ENCODE measurements at regions not wholly inside any gene's neighbourhood (a gene's known extent, or its start where the extent isn't known, plus 50 kb on each side); places are given as distances from the start of the nearest gene placed in this dataset.
A peak's percentile ranks its signal among the peaks of the same experiment; 100 is the strongest.

GRCh38 chr16:24414534-24414933 lies 124.8 kb upstream of the RBBP6 start:
- DNase-seq: no peak

GRCh38 chr16:24418733-24419132 lies 120.6 kb upstream of the RBBP6 start:
- no peak for DNase-seq

GRCh38 chr16:24423312-24423711 lies 116.1 kb upstream of the RBBP6 start:
- no peak for DNase-seq

DNA sequence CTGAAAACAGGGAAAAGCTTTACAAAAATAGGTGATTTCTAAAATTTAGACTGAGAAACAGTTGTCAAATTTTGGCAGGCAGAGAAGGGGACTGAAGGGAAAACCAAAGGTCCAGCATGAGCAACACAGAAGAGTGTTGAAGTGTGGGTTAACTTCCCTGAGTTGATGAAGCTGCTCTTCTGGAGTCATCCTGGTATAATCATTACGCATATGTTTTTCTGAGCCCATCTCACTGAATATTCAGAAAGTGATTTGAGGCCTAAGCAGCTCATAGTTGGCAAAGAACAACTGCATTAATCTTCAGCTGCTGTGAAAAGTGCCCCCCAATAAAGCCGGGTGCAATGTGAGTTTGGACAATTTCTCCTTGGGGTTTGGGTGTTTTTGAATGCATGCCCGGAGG lies 115.0 kb upstream of the RBBP6 start:
- no peak for DNase-seq

- no peak for DNase-seq
Observed at GRCh38 chr16:24427840-24428239, 111.5 kb upstream of the RBBP6 start.

DNA sequence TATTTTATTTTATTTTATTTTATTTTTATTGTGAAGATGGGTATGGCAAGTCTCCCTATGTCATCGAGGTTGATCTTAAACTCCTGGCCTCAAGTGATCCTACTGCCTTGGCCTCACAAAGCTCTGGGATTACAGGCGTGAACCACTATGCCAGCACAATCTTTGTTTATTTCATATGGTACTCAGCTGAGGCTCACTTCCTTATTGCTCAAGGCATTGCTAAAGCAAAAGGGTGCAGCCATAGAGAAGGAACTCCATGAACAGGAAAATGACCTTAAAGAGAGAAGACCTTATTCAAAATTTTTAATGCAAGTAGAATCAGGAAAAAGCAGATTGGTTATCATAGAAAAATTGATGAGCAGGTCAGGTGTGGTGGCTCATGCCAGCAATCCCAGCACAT lies 110.6 kb upstream of the RBBP6 start:
- DNase-seq: no peak

DNA sequence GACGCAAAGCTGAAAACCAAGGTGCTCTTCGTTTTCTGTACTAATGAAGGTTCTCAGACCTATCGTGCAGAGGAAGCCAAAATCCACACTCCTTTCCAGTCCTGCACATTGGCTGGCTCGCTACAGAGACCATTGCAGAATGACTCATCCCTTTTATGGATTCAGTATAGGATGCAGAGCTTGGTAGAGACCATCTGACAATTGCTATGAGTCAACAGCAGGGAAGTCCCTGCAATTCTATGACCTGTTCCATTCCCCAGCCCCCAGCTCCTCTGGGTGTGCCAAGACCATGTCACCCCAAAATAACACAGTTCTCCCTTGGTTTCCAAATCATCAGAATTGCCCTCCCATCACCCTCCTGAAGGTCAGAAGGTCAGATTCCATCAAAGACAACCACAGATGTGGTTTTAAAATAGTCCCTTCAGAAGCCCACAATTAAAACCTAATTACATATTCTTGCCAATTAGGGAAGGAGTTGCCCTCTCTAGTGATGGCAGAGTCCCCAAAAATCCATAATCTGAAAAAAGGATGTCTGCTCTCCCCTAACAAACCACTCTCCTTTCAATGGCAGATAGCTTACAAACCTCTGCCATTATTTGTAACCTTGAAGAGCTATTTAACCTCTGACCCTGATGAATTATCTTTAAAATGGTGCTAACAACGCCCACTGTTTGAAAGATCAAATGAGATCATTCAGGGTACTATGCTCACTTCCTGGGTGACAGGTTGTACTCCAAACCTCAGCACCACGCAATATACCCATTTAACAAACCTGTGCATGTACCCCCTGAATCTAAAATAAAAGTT lies 108.2 kb upstream of the RBBP6 start:
- no peak for DNase-seq

DNA sequence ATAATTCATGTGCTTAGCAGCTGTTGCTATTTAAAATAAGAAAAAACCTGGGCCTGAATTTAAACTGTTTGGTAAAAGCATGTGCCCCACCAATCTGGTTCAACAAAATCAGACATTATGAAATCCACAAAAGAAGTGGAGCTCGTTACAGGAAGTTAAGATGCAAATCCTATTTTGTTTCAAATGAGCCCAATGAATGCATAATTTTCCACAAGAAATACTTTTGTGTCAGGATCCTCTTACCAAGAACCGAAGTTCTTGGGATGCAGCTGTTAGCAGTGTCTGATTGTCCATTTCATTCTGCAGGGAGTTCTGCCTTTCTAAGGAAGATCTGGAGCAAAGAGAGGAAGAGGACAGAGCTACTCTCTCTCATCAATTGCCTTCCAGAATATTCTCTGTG lies 105.7 kb upstream of the RBBP6 start:
- DNase-seq: no peak

GRCh38 chr16:24440306-24440705 lies 99.1 kb upstream of the RBBP6 start:
- DNase-seq: no peak

DNA sequence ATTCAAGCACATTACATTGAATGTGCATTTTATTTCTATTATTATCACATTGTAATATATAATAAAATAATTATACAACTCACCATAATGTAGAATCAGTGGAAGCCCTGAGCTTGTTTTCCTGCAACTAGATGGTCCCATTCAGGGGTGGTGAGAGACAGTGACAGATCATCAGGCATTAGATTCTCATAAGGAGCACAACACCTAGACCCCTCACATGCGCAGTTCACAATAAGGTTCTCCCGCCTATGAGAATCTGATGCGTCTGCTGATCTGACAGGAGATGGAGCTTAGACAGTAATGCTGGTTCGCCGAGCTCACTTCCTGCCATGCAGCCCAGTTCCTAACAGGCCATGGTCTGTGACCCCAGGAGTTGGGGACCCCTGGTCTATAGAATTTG lies 96.7 kb upstream of the RBBP6 start:
- DNase-seq: no peak

- no peak for DNase-seq
Observed at GRCh38 chr16:24445216-24445615, 94.2 kb upstream of the RBBP6 start.

DNA sequence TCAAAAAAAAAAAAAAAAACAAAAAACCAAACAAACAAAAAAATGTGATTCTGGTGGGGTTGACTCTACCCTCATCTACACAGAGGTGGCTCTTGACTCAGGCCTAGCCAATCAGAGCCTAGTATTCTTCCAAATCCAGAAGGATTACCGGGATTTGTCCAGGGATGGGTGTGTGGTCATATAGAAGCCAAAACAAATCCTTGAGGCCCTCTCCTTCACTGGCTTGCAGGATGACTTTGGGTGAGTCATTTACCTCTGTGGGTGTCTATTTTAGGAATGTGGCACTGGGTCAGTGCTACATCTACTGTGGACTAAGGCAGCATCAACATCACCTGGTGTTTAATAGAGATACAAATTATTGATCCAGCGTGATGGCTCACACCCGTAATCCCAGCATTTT lies 93.2 kb upstream of the RBBP6 start:
- no peak for DNase-seq

DNA sequence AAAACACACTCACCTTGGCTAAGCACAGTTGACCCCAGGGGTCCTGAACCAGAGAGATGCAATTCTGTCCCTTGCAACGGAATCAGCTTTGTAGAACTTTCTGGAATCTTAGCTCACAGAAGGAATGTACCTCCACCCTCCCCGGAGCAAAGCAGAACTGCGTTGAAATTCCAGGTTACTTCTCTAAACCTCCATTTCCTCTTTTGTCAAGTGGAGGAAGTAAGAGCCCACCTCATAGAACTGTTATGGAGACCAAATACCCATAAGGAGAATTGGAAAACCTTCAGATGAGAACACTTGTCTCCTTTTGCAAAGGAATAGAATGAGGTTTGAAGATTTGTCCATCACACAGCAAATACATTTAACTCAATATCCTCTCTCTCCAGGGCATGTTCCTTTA lies 86.6 kb upstream of the RBBP6 start:
- no peak for DNase-seq

DNA sequence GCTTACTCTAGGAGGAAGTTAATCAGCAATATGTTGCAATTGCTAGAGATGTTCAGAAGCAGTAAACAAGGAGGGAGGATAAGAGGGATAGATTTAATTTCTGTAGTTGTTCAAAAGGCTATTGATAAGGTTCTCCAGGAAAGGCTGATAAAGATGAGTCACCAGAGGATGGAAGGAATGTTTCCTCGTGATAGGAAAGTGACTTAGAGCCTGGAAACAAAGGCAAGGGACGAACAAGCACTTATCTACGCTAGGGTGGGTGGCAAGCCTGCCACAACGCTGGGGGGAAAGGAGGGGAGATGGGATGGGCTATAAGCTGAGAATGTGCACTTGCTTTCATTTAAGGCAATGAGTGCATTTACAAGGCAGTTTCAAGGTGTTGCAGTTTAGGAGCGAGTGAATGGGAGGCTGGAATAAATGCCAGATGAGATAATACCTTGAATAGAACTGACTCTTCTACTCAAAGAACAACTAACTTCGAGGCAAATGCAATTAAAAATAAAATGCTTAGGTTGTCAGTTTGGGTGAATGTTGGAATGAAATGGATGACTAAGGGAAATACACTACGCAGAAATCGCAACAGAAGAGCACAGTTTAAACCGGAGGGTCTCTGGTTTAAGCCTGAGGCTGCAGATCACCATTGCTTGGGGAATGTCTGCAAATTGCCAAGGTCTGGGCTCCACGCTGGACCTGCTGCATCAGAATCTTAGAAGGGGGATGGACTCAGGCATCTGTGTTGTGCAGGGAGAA lies 76.0 kb upstream of the RBBP6 start:
- no peak for DNase-seq

DNA sequence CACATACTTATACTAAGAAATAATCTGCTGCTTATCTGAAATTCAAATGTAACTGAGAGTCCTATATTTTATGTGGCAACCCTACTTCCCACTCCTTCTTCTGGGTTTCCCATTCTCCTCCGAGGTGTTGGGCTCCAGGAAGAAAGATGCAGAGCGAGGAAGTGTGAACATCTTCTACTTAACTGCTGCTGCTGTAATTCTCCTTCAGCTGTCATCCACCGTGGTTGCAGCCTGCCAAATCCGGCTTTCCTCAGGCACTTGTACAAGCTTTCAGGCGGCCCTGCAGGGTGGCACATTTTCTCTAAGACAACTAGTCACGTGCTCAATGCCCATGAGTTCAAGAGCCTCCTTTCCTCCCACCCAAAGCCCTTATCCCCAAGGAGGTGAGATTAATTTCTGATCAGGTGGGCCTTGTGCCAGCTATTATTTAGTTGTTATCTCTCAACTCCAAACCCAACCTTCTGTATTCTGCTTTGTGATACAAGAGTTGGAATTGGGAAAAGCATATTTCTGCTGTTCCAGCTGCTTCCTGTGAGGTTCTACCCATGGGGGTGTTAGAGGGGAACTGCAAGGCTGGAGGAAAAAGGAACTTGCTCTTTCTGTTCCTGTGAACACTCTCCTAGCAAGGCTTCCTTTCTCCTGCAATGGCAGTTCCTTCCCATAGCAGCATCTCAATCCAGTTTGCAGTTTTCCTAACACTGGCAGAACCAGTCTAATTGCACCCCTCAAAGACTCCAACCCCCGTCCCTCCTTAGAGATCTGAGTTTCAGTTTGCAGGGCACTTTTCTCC lies 67.6 kb upstream of the RBBP6 start:
- DNase-seq: peak; percentile 21 to 66

DNA sequence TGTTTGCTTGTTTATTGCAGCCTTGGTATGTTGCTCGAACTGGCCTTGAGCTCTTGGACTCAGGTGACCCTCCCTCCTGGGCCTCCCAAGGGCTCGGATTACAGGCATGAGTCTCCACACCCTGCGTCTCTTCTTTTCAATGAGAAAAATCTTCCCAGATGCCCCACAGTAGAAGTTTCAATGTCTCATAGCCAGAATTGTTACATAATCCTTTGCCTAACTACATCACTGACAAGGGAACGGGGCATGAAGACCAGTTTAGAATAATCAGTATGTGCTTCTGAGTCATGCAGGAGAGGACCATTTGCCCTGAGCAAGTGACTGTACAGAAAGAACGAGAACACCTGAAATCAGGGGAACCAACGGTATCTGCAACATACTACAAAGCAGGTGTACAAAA lies 61.9 kb upstream of the RBBP6 start:
- DNase-seq: no peak

GRCh38 chr16:24478401-24478800 lies 61.0 kb upstream of the RBBP6 start:
- peak; percentile 49 to 80 for DNase-seq

- DNase-seq: no peak
Observed at GRCh38 chr16:24482681-24483202, 56.6 kb upstream of the RBBP6 start.

- no peak for DNase-seq
Observed at GRCh38 chr16:24488045-24488444, 51.3 kb upstream of the RBBP6 start.
